ENCODE measurements at regions not wholly inside any gene's neighbourhood (a gene's known extent, or its start where the extent isn't known, plus 50 kb on each side); places are given as distances from the start of the nearest gene placed in this dataset.

- no peak for DNase-seq (ENCODE audit: low read depth, low spot score)
- ChIA-PET POLR2A (no interaction called here), CTCF (no interaction called here)
- H3K4me3 ChIP-seq (ENCODE audit: low read depth, low read length): no peak overlapping the region
- no peak for TF ChIP-seq CTCF (IDR thresholded peaks at IDR 0.05; ENCODE audit: insufficient read depth, low read length, missing control alignments)
Measured at GRCh38 chr16:7763111-7763510, 430.5 kb downstream of the RBFOX1 start.

Measured in AG04449 (cell line).